ENCODE measurements at regions not wholly inside any gene's neighbourhood (a gene's known extent, or its start where the extent isn't known, plus 50 kb on each side); places are given as distances from the start of the nearest gene placed in this dataset.
"Not testable (repeated sequence)": the region's sequence is repeated elsewhere in the genome, so short reads cannot be mapped to it uniquely, and the experiment has no call there.

DNA sequence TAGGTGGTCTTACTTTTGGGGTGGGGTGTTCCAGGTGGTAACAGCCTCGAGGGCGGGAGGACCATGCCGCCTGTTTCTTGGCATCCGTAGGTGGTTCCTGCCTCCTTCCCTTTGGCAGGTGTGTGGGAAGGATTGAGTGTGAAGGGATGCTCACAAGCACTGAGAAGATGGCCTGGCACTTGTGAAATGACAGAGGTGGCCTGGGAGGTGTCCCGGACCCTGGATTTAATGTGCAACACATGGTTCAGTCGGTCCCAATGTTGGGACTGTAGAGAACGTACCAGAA, 165.8 kb upstream of the FOXF1 start:
- no peak for DNase-seq (ENCODE audit: low spot score)

DNA sequence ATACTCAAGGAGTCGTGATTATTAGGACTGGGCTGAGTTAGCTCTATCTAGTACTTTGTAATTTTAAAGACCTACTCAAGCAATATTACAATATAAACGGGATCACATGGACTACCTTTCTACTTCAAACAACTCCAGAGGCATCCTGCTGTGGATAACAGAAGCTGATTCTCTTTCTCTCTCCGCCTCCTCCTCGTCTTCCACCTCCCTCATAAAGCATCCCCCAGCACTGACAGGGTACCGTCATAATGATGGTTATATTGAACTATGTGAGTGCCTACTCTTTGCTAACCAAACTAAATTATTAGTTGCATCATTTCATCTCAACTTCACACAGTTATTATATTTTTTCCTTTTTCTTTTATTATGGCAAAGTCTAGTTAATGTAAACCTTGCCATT, 165.4 kb upstream of the FOXF1 start:
- DNase-seq (ENCODE audit: low spot score): no peak

DNA sequence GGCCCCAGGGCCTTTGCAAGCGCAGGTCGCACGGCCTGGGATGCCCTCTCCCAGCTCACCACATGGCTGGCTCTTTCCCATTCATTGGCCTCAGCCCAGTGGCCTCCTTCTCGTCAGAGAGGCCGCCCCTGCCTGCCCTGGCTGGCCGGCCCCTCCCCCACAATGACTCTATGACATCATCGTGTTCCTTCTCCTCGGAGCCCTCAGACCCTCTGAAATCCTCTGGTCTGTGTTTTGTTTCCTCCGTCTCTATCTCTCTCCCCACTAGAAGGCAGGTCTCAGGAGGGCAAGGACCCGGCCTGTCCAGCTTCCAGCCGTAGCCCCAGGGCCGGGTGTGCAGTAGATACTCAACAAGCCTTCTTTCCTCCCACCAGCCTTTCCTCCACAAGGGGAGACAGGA, 164.8 kb upstream of the FOXF1 start:
- DNase-seq (ENCODE audit: low spot score): no peak

DNA sequence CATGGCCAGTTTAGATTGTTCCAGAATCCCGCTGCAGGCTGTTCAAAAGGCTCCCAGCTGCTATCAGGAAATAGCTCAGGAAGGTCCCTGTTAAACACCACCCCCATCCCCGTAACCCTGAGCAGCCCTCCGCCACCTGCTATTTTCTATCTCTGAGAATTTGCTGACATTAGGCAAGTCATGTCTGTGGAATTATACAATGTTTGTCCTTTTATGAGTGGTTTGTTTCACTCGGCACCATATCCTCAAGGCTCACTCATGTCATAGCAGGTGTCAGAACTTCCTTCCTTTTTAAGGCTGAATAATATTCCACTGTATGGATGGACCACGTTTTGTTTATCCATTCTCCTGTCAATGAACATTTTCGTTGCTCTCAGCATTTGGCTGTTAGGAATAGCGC, 164.3 kb upstream of the FOXF1 start:
- no peak for DNase-seq (ENCODE audit: low spot score)

DNA sequence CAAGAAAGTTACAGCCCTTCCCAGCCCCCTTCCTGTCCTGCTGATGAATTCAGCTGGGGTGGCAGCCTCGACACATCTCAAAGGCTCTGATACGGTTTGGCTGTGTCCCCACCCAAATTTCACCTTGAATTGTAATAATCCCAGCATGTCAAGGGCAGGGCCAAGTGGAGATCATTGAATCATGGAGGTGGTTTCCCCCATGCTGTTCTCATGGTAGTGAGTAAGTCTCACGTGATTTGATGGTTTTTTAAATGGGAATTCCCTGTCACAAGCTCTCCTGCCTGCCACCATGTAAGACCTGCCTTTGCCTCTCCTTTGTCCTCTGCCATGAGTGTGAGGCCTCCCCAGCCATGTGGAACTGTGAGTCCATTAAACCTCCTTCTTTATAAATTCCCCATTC, 163.2 kb upstream of the FOXF1 start:
- DNase-seq (ENCODE audit: low spot score): no peak

DNA sequence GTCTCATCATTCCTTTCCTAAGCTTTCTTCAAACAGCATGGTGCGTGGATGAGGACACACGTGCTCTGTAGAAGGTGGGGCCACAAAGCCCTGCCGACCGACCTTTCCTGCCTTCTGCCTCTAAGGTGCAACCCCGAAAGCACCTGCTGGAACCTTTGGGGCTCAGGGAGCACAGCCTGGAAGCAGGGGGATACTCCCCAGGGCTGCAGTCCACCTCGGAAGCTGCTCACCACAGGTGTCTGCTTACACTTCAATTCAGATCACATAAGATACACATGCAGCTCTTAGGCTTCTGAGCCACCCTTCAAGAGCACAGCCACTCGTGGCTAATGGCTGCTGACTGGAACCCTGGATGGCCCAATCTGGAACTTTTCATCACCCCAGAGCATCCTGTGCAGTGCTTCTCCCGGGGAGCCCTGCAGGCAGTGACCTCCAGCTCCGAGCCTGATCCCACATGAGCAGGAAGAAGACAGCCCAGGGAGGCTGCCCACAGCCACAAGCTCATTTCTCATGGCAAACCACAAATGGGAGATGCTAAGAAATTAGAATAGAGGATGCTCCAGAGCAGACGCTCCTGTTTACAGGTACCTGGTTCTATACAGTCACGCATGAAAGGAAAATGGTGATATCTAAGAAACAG, 162.3 kb upstream of the FOXF1 start:
- DNase-seq (ENCODE audit: low spot score): no peak

DNA sequence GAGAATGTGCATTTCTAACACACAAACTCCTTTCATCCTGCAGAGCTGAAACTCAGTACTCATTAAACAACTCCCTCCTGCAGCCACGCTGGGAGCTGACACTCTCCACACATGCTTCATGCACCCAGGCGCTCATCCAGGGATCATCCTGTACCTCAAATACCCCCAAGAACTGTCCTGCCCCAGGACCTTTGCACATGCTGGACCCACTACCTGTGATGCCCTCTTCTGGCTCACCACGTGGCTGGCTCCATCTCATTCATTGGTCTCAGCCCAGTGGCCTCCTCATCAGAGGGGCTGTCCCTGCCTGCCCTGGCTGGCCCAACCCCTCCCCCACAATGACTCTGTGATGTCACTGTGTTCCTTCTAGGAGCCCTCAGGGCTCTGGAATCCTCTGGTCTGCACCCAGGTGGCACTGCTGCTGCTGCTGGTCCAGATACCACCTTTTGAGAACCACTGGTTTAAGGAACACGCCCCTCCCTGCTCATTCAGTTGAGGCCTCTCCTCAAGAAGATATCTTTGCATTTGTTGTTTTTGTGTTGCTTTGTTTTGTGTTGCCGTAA, 160.9 kb upstream of the FOXF1 start:
- no peak for DNase-seq (ENCODE audit: low spot score)

DNA sequence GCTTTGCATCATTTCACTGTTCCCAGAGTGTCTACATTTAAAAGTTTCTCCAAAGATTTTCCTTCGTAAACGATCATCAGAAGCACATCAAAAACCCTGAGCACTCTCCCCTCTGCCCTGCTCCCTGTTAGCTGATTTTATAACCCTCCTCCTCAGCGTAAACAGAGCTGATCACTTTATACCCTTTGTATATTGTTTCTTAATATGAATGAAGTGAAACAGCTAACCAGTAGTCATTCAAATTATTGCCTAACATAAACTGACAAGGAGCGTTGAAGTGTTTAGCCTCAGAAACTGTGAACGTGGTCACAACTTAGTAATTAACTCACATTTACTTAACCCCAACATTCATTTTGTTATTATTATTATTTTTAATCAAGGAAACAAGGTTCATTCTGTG, 160.0 kb upstream of the FOXF1 start:
- no peak for DNase-seq (ENCODE audit: low spot score)

DNA sequence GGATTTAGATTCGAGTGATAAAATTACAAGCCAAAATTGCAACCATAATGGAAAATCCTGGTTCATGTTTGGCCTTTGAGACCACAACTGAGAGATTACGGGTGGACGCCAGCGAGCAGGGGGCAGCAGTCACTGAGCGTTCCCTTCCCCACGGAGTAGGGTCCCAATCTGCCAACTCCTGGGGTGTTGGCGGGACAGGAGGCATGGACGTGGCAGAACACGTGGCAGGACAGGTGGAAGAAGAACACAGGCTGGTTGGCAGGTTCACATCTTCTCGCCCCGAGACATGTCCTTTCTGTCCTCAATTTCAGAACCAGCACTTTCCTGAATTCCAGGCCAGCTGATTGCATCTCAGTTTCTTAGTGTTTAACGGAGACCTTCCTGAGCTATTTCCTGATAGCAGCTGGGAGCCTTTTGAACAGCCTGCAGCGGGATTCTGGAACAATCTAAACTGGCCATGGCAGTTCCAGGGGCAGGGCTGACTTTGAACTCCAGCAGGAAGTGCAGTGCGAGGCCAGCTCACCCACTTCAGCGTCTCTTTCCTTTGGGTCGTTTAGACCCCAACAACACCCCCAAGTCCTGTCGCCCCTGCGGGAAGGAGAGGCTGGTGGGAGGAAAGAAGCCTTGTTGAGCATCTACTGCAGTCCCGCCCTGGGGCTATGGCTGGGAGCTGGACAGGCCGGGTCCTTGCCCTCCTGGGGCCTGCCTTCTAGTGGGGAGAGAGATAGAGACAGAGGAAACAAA, 159.1 kb upstream of the FOXF1 start:
- no peak for DNase-seq (ENCODE audit: low spot score)

DNA sequence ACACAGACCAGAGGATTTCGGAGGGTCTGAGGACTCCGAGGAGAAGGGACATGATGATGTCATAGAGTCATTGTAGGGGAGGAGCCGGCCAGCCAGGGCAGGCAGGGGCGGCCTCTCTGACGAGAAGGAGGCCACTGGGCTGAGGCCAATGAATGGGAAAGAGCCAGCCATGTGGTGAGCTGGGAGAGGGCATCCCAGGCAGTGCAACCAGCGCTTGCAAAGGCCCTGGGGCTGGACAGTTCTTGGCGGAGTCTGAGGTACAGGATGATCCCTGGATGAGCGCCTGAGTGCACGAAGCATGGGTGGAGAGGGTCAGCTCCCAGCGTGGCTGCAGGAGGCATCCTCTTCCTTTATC, 158.6 kb upstream of the FOXF1 start:
- DNase-seq (ENCODE audit: low spot score): not testable (repeated sequence)

DNA sequence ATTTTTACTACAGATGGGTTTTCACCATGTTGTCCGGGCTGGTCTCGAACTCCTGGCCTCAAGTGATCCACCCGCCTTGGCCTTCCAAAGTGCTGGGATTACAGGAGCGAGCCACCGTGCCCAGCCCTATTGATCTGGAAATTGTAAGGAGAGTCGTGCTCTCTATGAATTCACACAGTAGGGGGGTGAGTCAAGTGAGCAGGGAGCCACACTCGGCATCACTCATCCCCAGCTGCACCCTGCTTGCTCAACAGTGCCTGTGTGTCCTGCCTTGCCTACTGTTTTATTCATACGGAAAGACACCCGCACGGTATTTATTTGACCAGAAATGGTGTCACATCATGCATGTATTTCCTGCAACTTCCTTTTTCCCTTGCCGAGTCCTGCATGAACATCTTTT, 157.2 kb upstream of the FOXF1 start:
- DNase-seq (ENCODE audit: low spot score): no peak

DNA sequence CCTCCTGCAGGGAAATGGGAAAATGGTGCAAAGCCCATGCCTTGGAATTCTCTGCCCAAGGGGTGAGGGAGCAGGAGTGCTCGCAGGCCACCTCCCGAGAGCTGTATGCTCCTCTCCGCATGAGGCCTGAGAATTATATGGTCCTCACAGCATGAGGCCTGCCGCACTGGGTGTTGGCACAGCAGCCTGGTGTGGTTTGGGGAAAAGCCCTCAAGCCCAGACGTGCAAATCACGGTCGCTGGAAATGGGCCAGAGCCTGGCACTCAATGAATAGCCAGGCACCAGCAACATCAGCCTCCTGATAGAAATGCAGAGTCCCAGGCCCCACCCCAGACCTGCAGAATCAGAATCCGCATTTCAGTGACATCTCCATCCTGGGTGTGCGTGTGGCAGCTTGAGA, 156.4 kb upstream of the FOXF1 start:
- no peak for DNase-seq (ENCODE audit: low spot score)

DNA sequence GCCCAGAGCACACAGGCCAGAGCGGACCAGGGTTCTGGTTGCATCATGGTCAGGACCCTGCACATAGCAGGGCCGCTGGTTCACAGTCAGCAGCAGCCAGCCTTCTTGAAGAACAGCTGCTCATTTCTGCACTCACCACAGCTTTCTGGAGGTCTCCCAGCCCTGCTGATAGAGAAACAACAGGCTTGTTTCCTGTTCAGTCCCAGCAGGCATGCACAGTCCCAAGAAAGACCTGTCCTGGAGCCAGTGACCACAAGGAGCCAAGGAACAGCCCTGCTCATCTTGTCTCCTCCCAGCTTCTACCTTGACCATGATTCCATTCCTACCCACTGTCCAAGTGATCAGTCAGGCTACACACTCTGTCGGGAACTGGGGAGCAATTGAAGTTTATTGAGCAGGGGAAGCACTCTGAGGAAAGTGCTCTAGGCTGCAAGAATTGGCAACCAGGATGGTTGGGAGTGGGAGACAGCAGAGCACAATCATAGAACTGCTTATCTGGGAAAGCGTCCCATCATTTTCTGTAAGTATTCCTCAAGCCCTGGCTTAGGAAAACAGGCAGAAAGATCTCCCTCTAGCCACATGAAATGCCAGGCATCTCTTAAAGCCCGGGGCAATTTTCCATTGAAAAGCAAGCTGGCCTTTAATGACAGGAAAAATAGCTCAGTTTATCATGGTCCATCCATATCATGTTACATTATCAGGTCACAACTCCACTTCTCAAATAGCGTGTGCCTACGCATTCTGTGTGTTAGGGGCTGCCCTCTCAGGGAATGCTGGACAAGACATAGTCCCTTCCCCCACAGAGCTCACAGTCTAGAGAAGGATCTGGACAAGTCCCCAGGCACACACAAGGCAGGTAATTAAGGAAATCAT, 155.4 kb upstream of the FOXF1 start:
- DNase-seq (ENCODE audit: low spot score): no peak

DNA sequence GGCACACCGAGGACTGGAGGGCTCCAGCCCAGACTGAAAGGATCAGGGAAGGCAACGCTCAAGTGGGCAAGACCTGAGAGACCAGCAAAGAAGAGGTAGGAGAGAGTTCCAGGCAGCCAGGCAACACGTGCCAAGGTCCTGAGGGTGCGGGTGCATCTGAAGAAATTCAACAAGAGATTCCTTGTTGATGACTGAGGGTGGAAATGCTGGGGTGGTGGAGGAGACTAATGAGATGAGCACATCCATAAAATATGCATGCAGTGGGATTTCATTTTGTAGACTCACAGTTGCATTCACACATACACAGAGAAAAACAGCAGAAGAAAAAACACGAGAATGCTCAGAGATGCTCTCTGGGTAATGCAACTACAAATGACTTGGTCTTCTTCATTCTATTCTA, 154.8 kb upstream of the FOXF1 start:
- DNase-seq (ENCODE audit: low spot score): no peak

DNA sequence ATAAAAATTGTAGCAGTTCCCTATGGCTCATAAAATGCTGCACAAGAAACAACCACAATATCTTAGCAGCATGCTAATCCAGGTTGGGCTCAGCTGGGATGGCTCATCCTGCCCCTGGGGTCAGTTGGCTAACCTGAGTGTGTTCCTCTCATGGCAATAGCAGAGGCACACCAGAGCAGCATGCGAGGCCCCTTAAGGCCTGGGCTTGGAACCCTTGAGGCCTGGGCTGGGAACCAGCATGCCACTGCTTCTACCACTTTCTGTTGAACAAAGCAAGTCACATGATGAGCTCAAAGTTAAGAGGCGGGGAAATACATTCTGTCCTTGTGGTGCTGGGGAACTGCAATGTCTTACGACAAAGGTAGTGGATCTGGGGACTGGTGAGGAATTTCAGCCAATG, 154.4 kb upstream of the FOXF1 start:
- DNase-seq (ENCODE audit: low spot score): no peak

DNA sequence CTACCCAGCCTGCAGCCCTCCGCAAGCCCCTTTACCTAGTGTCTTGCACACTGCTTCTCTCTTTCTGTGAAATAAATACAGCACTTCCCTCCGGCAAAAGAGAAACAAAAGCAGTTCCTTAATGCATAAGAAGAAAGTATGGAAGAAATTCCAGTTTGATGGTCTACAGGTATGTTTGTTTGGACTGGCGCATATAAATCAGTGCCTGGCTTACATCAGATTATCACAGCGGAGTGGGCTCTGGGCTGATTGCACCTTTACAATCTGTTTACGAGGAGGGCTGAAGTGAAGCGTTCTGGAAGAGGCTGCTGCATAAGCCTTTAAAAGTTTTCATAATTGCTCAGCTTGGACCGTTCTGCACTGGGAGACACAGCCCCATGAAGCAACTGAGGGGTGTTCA, 153.5 kb upstream of the FOXF1 start:
- no peak for DNase-seq (ENCODE audit: low spot score)

DNA sequence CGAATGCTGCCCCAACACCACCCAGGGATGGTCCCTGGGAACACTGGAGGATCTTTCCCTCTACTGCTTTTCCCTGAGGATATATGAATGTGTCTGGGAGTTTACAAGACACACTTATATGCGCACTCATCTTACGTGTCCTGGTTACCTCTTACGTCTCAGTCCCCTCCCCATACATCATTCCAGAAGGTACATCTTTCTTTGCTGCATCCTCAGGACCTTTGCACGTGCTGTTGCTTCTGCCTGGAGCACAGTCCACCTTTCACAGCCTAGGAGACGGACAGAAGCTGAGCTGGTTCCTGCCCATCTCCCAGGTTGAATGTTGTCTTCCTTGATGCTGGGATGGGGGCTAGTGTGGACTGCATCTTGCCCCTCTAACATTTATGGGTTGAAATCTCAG, 153.0 kb upstream of the FOXF1 start:
- DNase-seq (ENCODE audit: low spot score): no peak

DNA sequence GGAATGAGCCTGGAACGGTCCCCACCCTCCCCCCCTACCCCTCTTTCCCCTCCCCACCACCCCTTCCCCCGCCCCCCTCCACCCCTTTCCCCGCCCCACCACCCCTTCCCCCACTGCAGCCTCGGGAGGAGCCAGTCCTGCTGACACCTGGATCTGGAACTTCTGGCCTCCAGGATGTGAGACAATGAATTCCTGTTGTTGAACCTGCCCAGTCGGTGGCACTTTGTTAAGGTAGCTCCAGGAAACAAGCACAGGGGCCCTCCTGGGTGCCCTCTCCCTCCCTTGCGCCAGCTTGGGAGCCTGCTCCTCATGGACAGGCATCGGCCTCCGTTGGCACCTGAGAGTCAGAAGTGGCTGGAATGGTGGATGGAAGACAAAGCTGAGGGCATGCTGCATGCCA, 152.4 kb upstream of the FOXF1 start:
- DNase-seq (ENCODE audit: low spot score): no peak

DNA sequence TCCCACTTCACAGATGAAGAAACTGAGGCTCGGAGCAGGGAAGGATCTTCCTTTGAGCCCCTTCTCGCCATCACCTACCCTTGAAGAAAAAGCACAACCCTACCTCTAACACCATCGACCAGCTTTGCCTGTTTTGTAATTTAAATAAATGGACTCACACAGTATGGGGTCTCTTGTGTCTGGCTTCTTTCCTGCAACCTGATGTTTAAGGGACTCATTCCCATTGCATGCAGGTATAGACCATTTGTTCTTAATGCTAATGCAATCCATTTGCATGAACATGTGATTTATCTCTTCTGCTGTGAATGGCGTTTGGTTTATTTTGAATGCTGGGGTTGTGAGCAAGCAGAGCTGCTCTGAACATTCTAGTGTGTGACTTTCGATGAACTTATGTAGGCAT, 150.8 kb upstream of the FOXF1 start:
- DNase-seq (ENCODE audit: low spot score): no peak

DNA sequence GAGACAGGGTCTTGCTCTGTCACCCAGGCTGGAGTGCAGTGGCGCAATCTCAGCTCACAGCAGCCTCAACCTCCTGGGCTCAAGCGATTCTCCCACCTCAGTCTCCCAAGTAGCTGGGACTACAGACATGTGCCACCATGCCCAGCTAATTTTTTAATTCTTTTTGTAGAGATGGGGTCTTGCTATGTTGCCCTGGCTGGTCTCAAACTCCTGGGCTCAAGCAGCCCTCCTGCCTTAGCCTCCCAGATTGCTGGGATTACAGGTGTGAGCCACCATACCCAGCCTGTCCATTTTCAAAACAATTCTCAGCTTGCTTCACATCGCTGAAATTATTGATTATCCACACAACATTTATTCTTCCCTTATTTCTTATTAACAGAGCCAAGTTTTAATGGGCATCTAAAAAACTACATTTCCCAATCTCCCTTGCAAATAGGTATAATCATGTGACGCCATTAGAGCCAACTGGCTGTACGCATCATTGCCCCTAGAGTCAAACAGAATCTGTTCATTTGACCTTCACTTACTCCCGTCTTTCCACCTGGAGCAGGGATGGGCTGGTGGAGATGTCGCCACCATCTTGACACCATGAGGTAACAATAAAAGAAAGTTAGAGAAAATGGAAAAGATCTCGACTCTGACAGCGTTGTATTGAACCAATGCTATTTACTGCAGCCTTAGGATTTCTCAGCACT, 148.0 kb upstream of the FOXF1 start:
- DNase-seq (ENCODE audit: low spot score): no peak

DNA sequence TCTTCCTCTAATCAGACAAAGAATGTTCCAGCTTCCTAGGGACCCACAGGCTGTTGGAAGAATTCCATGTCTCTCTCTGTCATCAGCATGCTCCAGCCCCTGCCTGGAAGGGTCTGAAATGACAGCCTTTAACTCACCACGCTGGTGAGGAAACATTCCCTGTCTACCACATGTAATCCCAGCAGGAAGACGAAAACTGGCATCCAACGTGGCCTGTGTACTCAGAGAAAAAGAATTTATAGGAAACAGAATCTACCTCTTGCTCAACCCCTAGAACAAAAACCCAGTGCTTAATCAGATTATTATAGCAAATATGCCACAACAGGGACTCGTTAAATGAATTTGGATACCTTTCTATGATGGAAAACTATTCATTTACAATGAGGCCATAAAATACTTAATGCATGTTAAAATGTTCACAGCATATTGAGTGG, 147.3 kb upstream of the FOXF1 start:
- DNase-seq (ENCODE audit: low spot score): no peak

DNA sequence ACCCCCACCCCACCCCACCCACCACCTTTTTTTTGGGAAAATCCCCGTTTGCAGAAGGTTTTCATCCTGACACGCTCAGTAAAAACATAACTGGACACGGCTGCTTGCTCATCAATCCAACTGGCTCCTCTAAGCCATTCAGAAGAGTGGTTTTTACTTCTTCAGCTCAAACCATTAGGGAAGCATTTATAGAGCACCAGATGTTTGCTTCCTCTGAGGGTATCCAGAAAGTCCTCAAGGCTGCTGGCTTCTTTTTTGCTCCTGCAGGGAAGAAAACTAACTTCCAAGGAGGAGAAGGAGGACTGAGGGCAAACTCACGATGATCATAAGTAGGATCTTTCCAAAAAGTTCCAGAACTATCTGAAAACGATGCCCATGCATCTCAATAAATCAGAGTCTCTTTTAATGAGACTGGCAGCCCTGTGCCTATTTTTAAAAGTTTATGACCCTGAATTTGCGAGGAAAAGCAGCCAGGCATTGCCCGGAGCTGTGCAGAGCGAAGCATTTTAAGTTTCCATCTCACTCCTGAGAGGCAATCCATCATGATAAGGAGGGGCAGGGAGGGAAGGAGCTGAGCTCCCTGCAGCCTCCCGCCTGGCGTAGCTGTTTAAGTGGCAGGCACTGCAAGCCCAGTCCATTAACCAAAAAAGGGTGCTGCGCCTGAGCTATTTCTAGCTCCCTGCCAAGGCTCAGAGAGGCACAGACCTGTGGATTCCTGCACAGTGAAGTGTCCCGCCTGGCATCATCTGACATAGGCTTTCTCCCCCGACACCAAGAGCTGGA, 146.3 kb upstream of the FOXF1 start:
- DNase-seq (ENCODE audit: low spot score): no peak

Data from cerebellar cortex (tissue), 1 donor.